ENCODE measurements at regions not wholly inside any gene's neighbourhood (a gene's known extent, or its start where the extent isn't known, plus 50 kb on each side); places are given as distances from the start of the nearest gene placed in this dataset.

DNA sequence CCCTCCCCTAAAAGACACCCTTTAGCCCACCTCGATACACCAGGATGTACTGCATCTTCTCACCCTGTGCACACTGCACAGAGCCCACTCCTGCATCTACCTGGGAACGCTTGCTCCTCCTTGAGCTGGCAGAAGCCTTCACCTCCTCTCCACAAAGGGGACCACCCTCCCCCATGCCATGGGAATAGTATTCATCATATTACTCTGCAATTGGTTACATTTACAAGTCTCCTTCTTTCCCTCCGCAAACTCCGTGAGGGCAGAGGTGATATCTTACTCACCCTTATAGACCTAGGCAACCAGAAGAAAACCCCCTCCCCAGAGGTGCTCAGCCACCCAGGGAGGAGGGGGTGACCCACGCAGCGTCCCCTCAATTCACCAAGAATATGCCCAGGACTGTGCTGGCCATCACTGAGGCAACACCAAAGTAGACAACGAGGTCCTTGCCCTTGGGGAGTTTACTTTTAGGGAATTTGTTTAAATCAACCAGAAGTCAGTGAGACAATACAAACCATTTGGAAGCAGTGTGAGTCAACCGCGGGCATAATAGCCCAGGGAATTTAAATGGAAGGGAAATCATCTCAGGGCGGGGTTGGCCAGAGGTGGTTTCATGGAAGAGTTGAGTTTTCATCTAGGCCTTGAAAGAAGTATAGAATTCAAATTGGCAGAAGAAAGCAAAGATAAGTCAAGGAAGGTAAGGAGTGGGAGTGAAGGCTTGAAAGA is 214.5 kb downstream of the BARX2 start:
- no peak for DNase-seq (ENCODE audit: low read depth)

DNA sequence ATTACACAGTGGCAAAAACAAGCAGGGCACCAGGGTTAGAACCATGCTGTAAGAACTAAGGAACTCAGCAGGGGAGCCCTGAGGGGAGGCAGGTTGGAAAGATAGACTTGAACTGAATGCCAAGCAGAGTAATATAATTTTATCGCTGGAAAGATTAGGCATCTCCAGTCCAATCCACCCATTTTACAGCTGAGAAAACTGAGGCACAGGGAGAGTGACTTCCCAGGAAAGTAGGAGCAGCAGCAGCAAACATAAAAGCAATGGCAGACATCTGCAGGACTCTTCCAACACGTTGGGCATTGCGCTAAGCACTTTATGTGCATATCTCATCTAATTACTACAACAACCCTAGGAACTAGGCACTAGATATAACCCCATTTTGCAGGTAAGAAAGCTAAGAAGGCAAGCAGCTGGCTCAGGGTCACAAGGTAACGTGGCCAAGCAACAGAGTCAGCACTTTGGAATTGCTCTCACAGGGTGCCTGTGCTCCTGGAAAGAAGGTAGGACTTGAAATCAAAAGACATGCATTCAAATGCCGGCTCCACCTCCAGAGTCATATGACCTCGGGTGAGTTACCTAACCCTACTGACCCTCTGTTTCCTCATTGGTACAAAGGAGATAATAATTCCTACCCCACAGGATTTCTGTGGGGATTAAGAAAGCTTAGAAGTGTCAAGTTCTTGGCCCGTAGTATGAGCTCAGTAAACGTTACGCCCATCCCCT is 215.3 kb downstream of the BARX2 start:
- DNase-seq (ENCODE audit: low read depth) = no peak

DNA sequence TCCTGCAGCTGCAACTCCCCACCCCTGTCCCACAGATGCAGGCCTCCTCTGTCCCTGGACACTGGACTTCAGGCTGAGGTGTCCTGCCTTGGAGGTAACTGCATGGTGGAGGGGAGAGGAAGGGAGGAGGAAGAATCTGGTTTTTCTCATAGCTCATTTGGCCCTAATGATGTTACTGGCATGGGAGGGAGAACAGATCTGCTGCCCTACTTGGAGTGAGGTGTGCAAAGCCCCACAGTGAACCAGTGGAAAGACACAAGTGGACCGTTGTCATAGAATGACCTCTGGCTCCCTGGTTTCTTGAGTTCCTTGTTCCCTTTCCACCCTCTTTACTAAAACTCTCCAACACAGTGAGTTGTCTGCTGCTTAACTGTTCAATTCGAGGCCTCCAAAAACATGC is 215.9 kb downstream of the BARX2 start:
- DNase-seq (ENCODE audit: low read depth) = no peak

DNA sequence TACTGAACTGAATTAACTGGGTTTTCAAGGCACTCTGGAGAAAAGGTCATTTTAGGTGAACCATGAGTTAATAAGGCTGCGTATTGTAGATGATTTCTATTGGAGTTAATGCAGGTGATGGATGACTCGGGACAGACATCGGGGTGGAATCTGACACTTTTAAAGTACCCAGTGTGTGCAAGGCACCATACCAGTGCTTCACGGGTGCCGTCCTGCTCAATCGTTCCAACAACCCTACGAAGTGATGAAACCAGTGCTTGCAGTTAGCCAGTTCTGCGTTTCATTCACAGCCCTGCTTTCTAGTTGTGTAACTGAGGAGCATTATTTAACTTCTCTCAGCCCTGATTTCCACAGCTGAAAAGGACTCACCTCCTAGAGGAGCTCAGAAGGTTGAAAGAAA is 216.5 kb downstream of the BARX2 start:
- no peak for DNase-seq (ENCODE audit: low read depth)

DNA sequence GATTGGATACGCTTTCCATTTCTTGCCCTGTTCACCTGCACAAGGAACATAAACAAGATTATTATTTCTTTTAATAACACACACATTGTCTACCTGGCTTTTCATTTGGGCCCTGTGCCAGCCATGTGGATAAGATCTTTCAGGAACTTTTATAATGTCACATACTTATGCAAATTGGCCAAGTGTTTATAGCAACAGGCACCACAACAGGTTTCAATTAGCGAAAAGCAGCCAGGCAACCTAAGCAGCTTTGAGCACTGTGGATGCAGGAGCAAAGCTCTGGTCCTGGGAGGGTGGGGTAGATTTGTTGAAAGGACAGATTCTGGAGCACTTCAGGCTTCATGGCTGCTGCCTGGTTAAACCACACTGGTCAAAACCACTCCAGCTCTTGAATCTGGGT is 217.4 kb downstream of the BARX2 start:
- DNase-seq (ENCODE audit: low read depth) = no peak

DNA sequence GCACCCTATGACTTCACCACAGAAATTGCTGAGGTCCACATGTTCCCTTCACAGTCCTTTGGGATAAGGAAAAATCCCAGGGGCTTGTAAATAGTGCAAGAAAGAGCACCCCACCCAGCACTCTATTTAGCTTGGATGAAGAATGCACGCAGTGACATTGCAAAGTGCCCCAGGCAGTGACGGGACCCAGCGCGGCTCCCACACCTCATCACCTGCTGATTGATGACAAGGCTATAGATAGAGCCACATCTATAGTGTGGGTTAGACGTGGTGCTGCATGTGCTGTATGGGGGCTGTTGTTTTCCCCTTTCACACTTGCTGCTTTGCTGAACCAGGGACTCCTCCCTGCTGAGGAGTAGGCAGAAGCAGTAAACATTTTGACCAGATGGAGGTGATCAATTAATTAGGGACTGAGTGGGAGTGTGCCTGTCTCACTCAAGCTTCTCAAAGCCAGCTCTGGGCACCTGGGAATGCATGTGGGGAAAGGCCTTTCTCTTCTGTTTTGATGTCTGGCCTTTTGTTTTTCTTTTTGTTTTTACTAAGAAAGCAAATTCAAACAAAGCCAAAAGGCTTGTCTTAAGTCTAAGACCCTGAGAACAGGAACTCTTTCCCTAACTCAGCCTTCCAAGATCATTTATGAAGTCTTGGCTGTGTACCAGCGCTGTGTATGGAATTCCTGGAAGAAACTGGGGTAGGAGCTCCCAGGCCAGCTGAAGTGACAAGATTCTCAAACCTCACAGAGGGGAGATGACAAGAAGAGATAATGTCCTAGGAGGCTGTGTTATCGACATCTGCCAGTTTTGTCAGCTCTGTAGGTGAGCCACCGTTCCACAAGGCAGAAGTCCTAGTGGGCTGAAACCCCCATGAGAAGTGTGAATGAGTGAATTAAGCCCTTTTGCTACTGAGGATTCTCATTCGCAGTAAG is 219.7 kb downstream of the BARX2 start:
- DNase-seq (ENCODE audit: low read depth) = no peak

DNA sequence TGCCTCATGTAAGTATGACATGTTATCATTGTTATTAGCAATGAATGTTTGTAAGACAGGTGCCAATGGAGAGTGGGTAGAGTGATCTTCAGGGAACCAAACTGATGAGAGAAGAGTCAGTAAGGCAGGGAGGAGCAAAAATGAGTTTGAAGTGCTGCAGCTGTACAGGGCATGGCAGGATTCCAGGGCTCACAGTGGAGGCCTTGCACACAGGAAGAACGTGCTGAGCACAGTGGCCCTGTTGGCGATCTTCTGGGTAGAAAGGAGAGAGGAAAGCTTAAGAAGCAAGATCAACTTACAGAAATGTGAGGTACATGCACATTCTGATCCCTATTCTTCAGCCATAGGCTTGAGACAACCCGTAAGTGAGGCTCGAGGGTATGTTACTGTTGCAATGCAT is 219.3 kb upstream of the TMEM45B start:
- DNase-seq (ENCODE audit: low read depth) = no peak

DNA sequence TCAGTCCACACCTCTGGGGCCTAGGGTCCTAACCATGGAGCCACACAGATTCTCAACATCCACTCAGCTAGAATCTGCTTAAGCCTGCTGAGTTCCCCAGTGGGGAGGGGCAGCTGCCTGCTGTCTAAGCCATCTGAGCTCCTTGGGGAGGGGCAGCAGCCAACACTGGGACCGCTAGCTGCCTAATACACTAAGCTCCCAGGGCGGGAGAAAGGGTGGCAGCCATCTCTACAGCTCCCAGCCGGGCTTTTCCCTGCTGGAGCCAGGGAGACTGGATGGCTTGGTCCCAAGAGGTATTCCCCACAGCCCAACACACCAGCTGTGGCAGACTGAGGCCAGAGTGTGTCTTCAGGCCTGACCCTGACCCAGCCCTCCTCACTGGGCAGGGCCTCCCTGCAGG is 217.3 kb upstream of the TMEM45B start:
- DNase-seq (ENCODE audit: low read depth) = no peak

DNA sequence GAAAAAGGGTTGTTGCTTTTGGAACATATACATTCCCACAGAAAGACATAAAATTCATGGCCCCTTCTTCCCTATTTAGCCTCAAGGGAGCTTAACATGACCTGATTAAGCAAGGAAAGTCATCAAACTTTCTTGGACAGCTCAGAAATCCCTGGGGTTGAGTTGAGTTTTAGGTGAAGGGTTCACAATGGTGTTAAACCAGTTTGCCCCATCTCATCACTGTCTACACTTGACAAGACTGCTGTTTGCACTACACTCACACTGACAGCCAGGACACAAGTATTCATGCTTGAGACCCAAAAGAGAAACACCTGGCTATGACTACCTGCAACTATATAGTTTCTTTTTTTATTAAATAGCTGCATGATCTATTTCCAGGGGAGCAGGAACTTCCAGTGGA is 209.8 kb upstream of the TMEM45B start:
- DNase-seq (ENCODE audit: low read depth) = no peak

DNA sequence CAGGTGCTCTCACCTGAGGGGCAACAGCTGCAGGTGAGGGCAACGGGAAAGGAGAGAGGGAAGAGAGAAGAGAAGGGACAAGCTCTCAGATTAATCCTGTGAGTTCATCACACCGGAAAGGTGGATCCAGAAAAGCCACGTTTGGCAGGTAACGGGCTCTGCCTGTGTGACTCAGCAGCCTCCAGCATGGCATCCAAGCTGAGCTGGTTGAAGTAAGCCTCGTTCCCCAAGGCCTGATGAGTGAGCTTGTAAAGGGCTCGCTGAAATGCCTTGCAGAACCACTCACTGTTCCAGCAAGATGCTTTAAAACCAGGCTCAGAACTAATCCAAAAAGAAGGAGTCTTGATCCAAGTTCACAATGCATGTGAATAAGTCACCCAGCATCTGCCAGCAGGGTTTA is 206.9 kb upstream of the TMEM45B start:
- DNase-seq (ENCODE audit: low read depth) = no peak

DNA sequence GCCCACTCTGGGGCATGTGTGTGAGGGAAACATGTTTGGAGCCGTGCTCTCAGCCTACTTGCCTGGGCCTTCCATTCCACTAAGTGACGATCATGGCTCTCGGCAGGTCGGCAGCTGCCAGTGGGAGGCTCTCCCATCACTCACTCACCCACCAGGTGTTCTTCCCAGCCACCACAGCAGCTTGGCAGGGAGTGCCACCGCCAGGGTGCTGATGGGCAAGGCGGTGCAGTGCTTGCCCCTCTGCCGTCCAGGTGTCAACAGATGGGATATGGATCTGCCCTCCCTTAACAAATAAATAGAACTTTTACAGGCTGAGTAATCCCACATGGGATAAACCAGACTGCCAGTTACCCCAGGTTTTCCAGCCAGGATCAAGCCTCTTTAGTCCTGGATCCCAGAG is 205.5 kb upstream of the TMEM45B start:
- DNase-seq (ENCODE audit: low read depth) = no peak

DNA sequence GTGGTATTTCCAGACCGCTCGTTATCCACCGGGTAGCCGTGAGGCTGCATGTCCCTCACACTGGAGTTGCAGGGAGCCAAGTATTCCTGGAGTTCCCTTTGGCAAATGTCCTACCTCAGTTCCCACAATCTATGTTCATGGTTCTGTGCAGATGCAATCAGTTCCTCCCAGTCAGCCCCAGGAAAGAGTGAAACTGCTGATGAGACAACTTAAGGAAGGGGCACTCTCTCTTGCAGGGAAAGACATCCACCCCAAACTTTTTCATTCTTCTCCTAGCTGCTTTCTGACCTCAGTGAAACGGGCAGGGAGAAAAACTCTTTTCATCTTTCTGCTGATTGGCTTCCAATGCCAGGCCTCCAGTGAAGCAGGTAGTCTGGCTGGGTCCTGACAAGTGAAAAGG is 205.1 kb upstream of the TMEM45B start:
- DNase-seq (ENCODE audit: low read depth) = no peak

DNA sequence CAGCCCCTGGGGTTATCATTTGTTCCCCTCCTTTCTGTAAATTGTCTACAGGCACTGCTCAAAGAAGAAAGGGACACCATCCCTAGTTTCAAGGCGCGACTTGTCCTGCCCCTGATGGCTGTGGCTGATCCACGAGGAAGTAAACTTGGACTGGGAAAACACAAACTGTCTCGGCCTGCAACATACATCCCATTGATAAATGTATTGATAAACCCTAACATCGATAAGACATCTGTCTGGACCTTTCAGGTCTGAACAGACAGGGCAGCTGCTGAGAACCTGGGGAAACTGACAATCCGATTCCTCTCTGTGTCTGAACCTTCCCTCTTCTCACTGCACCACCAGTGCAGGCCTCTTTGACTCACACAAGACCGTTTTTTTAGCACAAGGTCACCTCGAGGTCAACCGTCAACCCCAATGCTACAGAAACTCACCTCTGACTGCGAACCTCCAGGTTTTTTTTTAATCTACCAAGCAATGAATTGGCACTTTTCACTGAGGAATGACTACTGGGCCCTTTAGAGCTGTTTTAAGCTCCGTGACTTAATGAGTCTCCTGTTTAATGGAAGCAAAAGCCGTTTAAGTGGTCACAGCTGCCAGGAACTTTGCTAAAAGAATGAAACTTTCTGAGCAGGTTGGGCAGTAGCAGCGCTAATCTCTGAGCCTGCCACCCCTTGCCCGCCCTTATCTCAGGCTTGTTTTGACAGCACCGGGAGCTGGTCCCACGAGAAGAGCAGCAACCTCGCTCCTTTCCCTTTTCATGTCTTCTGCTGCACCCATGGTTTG is 203.8 kb upstream of the TMEM45B start:
- peak; percentile 21 for DNase-seq (ENCODE audit: low read depth)

DNA sequence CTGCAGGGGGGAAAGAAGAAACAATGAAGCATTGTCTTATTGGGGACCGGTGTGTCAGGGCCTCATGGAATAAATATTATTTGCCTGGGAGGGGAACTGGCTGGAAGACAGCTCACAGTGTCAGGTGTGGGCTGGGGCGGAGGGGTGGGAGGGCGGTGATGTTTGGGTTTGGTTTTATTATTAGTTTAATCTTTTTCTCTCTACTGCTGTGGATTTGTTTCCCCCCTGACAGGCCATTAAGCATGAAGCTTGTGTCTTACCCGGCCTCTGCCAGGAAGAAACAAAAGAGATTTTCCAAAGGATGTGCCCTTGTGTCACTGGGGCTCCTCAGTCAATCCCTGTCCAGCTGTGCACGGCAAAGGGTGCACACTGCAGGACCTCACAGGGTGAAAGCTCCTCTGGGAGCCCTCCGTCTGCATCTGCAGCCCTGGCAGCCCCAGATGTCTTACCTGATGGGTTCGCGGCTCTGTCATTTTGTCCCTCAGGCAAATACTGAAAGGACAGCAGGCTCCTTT is 203.1 kb upstream of the TMEM45B start:
- DNase-seq (ENCODE audit: low read depth) = no peak

DNA sequence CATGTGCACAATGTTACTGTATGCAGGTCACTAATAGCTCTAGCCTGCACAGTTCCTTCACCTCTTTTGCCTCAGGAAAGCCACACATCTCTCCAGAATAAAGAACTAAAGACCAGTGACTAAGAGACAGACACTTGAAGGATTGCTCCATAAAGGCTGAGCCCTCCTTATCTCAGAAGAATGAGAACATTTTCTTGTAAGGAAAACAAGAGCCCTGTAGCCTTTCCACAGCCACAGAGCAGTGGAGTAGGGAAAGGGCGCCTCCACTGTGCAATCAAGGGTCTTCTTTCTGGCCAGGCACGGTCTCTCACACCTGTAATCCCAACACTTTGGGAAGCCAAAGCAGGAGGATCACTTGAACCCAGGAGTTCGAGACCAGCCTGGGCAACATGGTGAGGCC is 202.6 kb upstream of the TMEM45B start:
- no peak for DNase-seq (ENCODE audit: low read depth)

DNA sequence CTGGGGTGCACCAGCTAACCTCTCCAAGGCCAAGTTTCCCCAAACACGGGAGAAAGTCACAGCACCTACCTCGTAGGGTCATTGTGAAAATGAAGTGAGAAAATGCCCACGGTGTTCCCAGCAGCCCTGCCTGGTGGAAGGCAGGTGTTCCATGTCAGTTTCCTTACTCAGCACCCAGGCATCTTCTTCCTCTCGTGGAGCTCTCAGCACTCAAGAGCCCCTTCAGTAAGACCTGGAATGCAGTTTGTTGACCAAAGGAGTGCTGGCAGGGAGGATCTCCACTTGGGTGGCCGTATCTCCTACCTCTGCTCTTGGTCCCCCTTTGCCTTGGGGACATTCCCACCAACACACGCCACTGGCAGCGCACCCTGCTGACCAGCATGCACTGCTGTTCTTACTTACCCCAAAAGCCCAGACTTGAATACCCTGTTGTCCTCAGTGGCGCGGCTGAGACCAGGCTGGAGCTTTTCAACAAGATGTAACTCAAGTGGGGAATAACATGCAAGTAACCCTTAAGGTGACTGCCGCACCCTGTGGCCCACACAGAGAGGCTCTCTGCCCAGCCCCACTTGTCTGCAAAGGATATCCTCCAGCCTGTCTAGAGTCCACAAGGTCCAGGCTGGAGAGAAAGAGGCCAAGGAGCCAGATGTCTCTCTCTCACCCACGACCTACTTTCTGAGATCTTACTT is 201.2 kb upstream of the TMEM45B start:
- no peak for DNase-seq (ENCODE audit: low read depth)

DNA sequence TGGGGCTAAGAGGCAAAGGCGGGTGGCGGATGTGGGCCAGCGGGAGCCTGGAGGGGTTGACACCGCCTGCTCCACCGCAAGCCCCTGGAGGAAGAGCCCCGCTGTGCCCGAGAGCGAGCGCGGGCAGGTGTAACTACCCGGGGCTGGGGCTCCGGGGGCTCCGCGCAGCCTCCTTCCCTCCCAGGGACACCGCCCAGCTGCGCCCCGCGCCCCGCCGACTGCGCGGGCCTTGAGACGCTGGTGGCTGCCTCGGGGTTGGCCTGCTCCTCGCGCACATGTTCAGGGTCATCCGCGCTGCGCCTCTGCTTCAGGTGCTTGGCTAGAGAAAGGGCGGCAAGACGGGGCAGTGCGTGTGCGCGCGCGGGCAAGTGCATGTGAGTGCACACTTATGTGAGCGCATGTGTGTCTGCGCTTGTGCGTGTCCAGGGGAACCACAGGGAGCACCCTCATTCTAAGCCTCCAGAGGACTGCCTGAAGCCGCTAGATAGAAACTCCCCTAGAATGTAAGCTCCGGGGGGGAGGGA is 197.5 kb upstream of the TMEM45B start:
- no peak for DNase-seq (ENCODE audit: low read depth)

DNA sequence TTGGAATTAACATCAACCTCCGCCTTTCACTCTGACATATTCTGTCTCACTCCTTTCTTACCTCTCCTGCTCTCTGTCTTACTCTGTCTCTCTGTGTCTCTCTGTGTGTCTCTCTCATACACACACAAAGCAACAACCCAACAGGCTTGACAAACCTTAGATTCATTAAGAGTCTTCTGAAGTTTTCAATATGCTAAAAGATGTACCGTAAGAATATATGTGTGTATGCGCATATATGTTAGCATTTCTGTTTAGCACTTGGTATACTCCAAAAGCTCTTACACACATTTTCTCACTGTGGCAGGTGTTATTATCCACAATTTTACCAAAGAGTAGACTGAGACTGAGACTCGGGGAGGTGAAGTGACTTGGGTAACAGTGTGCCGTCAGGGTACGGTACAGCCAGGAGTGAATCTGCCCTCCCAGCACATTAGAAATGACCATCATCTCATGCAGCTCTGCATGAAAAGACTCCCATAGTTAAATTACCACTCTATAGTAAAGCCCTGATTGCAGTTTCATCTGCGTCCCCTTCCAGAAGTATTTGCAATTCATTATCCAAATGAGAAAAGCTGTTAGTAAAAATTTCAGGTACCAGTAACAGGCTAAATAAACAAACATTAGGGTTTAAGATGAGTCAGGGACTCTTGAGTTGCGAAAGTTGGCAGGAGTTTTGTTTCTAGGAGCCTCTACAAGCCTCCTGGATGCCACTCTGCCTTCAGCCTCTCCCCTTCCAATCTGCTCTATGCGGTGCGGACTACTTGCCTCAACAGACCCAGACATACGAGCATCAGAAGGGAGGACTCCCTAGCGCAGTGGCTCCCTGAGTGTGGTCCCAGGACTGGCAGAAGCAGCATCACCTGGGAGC is 195.2 kb upstream of the TMEM45B start:
- peak; percentile 29 for DNase-seq (ENCODE audit: low read depth)

DNA sequence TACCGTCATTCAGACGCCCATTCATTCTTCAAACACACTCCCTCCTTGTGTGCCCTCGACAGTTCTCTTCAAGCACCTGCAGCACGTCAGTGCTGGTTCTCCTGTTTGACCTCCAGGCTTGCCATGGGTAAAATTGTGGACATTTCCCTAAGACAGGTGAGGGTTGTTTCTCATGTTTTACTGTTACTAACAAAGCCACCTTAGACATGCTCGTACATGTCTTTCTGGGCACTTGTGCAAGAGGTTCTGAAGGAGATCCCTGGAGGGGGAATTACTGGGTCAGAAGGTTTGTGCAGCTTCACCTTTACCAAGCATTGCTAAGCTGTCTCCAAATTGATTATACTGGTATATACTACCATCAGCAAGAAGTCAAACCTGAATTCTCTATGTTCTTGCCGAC is 189.7 kb upstream of the TMEM45B start:
- no peak for DNase-seq (ENCODE audit: low read depth)
